ENCODE measurements at regions not wholly inside any gene's neighbourhood (a gene's known extent, or its start where the extent isn't known, plus 50 kb on each side); places are given as distances from the start of the nearest gene placed in this dataset.

GRCh38 chr4:15234856-15235126, 193.0 kb upstream of the C1QTNF7 start:
- intact Hi-C loops (cut with DNase I; ENCODE audit: low total_unique reads) (loop anchor here (5.0 to 10.0 kb wide), 2 partner anchors 160 to 418 kb away; no protein-coding TSS in a partner anchor), in situ Hi-C loops (cut with MboI; ENCODE audit: low sequenced_read_pairs in 4 of 4) (loop anchor here (5.0 to 25.0 kb wide), 3 partner anchors 220 to 428 kb away; partner anchors contain the start of gene FBXL5 (in 1 of the 4))
- Histone ChIP-seq H3K27ac (peak overlapping the region in 1 of 4 donors; percentile 53), H3K4me3 (no peak overlapping the region), H3K4me1 (no peaks in the 10 kb centered on the region), H3K9me3 (no peaks in the 10 kb centered on the region), H3K27me3 (no peaks in the 10 kb centered on the region), H3K36me3 (no peaks in the 10 kb centered on the region)
- DNase-seq, result no peak
- ATAC-seq, result no peak
- TF ChIP-seq, protein P1, sequence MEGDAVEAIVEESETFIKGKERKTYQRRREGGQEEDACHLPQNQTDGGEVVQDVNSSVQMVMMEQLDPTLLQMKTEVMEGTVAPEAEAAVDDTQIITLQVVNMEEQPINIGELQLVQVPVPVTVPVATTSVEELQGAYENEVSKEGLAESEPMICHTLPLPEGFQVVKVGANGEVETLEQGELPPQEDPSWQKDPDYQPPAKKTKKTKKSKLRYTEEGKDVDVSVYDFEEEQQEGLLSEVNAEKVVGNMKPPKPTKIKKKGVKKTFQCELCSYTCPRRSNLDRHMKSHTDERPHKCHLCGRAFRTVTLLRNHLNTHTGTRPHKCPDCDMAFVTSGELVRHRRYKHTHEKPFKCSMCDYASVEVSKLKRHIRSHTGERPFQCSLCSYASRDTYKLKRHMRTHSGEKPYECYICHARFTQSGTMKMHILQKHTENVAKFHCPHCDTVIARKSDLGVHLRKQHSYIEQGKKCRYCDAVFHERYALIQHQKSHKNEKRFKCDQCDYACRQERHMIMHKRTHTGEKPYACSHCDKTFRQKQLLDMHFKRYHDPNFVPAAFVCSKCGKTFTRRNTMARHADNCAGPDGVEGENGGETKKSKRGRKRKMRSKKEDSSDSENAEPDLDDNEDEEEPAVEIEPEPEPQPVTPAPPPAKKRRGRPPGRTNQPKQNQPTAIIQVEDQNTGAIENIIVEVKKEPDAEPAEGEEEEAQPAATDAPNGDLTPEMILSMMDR (IDR thresholded peaks at IDR 0.05 in 4 of 5, conservative IDR thresholded peaks at IDR 0.05 in 1 of 5), result no peak
- TF ChIP-seq POLR2A (IDR thresholded peaks at IDR 0.05), result no peak

DNA sequence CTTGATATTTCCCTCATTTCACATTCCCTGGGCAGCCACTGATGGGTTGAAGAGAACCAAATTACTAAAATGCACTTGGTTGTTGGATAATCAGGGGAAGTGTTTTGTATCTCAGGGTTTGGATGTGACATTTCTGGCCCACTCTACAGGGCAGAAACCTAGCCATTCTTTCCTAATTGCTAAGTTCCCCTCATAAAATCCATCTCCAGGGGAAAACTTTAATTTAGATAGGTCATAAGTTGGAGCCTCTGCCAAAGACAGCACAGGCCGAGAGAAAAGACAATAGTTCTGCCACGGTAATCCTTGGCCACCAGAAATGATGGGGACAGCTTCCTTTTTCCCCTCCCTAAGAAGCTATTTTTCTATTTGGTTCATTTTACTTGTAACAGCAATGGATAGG, 192.7 kb upstream of the C1QTNF7 start:
- DNase-seq (no peak), ATAC-seq (no peak)
- H3K9me3 ChIP-seq, result no peaks in the 10 kb centered on the region
- no peak overlapping the region for H3K4me3 ChIP-seq
- H3K27ac ChIP-seq, result no peak overlapping the region
- no peaks in the 10 kb centered on the region for H3K4me1 ChIP-seq
- H3K36me3 ChIP-seq, result no peaks in the 10 kb centered on the region
- intact Hi-C loops (cut with DNase I; ENCODE audit: low total_unique reads), result loop anchor here (10.0 kb wide), 1 partner anchor 160 kb away; no protein-coding TSS in a partner anchor
- in situ Hi-C loops (cut with MboI; ENCODE audit: low sequenced_read_pairs in 4 of 4), result loop anchor here in 3 of 4 donors (5.0 to 25.0 kb wide), 3 partner anchors 220 to 427 kb away; partner anchors contain the start of gene FBXL5 (in 1 of the 3)
- H3K27me3 ChIP-seq, result no peaks in the 10 kb centered on the region
- no peak for TF ChIP-seq POLR2A (IDR thresholded peaks at IDR 0.05)
- TF ChIP-seq, protein P1 (IDR thresholded peaks at IDR 0.05 in 4 of 5, conservative IDR thresholded peaks at IDR 0.05 in 1 of 5), result no peak

- H3K4me3 ChIP-seq, result no peak overlapping the region
- no peaks in the 10 kb centered on the region for H3K36me3 ChIP-seq
- intact Hi-C loops (cut with DNase I; ENCODE audit: low total_unique reads) (loop anchor here (2.0 to 10.0 kb wide), 2 partner anchors 157 to 219 kb away; no protein-coding TSS in a partner anchor), in situ Hi-C loops (cut with MboI; ENCODE audit: low sequenced_read_pairs in 4 of 4) (loop anchor here in 3 of 4 donors (5.0 to 25.0 kb wide), 3 partner anchors 217 to 425 kb away; partner anchors contain the start of gene FBXL5 (in 1 of the 3))
- DNase-seq (no peak), ATAC-seq (no peak)
- H3K27me3 ChIP-seq, result no peaks in the 10 kb centered on the region
- no peaks in the 10 kb centered on the region for H3K9me3 ChIP-seq
- no peaks in the 10 kb centered on the region for H3K4me1 ChIP-seq
- no peak overlapping the region for H3K27ac ChIP-seq
- no peak for TF ChIP-seq POLR2A (IDR thresholded peaks at IDR 0.05)
- TF ChIP-seq, protein P1 (IDR thresholded peaks at IDR 0.05 in 4 of 5, conservative IDR thresholded peaks at IDR 0.05 in 1 of 5), result no peak
These were observed 190.1 kb upstream of the C1QTNF7 start for GRCh38 chr4:15237648-15238230.

DNA sequence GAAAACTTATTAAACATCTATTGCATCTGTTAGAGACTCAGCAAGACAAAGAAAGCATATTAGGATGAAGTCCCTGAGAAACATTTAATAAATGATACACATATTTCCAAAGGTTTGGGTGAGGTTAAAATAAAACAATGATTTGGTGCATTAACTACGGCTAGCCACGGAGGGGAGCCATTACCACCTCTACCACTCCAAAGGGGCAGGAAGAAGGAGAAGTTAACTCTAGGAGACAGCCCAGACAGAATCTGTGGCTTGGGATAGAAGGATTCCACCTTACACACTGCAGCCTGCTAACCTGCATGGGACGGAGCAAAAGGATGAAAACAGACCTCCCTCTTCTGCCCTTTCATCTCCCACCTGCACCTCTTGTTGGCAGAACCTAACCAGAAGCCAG, 189.1 kb upstream of the C1QTNF7 start:
- Histone ChIP-seq H3K27me3 (no peaks in the 10 kb centered on the region), H3K9me3 (no peaks in the 10 kb centered on the region), H3K27ac (no peak overlapping the region), H3K4me3 (no peak overlapping the region), H3K36me3 (no peaks in the 10 kb centered on the region), H3K4me1 (no peaks in the 10 kb centered on the region)
- DNase-seq, result no peak
- intact Hi-C loops (cut with DNase I; ENCODE audit: low total_unique reads), result loop anchor here (2.0 to 10.0 kb wide), 2 partner anchors 156 to 218 kb away; no protein-coding TSS in a partner anchor
- in situ Hi-C loops (cut with MboI; ENCODE audit: low sequenced_read_pairs in 4 of 4), result loop anchor here in 3 of 4 donors (5.0 to 25.0 kb wide), 3 partner anchors 216 to 424 kb away; partner anchors contain the start of gene FBXL5 (in 1 of the 3)
- ATAC-seq, result peak; percentile 44 to 48
- no peak for TF ChIP-seq POLR2A (IDR thresholded peaks at IDR 0.05)
- TF ChIP-seq, protein P1 (IDR thresholded peaks at IDR 0.05 in 4 of 5, conservative IDR thresholded peaks at IDR 0.05 in 1 of 5), result peak in 2 of 5 experiments; percentile 24 to 30

Measured in gastrocnemius medialis (tissue), 4 donors.